Neural crest cell (in vitro differentiated cells): ENCODE measurements at regions not wholly inside any gene's neighbourhood (a gene's known extent, or its start where the extent isn't known, plus 50 kb on each side); places are given as distances from the start of the nearest gene placed in this dataset.

ENCODE experiments used
- DNase-seq: peaks from one replicate; pipeline ENCODE4 v3.0.0; 2021; ENCODE audit warnings: low read depth, mixed read lengths, low spot score
- H3K27ac Mint-ChIP-seq: one replicate; pipeline ENCODE4 v1.8.0; 2021; ENCODE audit warnings: mild to moderate bottlenecking, mixed read lengths; ENCODE audit not compliant: unreplicated experiment
- H3K27me3 Mint-ChIP-seq: 2 replicates; pipeline ENCODE4 v1.8.0; 2021; ENCODE audit warnings: low read depth, mild to moderate bottlenecking, mixed read lengths
- H3K36me3 Mint-ChIP-seq: 2 replicates; pipeline ENCODE4 v1.8.0; 2021; ENCODE audit warnings: low read depth, mild to moderate bottlenecking, mixed read lengths
- H3K4me1 Mint-ChIP-seq: 2 replicates; pipeline ENCODE4 v1.8.0; 2021; ENCODE audit warnings: mixed read lengths
- H3K4me3 Mint-ChIP-seq: one replicate; pipeline ENCODE4 v1.8.0; 2021; ENCODE audit warnings: mild to moderate bottlenecking, mixed read lengths
- H3K9me3 Mint-ChIP-seq: 2 replicates; pipeline ENCODE4 v1.8.0; 2021; ENCODE audit warnings: mixed read lengths
- TF ChIP-seq, protein P1 (sequence below): fragments of 200-600 bp; sonication (generic); conservative IDR thresholded peaks from 2 replicates; pipeline ENCODE4 v1.5.0; 2021; ENCODE audit warnings: antibody characterized with exemption, mild to moderate bottlenecking

DNA sequence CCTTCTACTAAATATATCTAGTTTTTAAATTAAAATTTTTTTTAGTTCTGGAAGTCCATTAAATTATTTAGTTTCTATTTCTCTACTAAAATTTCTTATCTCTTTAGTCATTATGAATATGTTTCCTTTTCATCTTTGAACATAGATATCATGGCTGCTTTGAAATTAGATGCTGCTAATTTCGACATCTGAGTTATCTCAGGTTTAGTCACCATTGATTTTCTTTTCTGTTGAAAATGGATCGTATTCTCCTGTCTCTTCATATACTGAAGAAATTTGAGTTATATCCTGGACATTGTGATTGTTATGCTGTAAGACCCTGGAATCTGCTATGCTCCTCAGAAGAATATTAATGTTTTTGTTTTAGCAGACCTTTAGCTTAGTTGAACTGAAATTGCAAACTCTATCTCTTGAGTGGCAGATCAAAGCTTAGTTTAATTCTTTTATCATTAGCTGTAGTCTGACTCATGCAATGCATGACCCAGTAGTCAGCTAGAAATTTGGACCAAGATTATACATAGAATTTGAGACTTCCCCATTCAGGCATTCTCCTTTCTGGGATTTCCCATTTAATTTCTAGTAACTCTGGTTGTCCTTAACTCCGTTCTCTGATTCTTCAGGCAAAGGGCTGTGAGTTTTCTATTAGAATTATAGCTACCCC is 439.8 kb upstream of the IL12A start:
- Mint-ChIP-seq H3K36me3 (no peaks in the 10 kb centered on the region), H3K4me3 (no peak overlapping the region), H3K27ac (no peak overlapping the region), H3K27me3 (no peaks in the 10 kb centered on the region), H3K4me1 (no peaks in the 10 kb centered on the region), H3K9me3 (peaks cover 7% of the 10 kb centered on the region)
- DNase-seq, result no peak
- TF ChIP-seq, protein P1, sequence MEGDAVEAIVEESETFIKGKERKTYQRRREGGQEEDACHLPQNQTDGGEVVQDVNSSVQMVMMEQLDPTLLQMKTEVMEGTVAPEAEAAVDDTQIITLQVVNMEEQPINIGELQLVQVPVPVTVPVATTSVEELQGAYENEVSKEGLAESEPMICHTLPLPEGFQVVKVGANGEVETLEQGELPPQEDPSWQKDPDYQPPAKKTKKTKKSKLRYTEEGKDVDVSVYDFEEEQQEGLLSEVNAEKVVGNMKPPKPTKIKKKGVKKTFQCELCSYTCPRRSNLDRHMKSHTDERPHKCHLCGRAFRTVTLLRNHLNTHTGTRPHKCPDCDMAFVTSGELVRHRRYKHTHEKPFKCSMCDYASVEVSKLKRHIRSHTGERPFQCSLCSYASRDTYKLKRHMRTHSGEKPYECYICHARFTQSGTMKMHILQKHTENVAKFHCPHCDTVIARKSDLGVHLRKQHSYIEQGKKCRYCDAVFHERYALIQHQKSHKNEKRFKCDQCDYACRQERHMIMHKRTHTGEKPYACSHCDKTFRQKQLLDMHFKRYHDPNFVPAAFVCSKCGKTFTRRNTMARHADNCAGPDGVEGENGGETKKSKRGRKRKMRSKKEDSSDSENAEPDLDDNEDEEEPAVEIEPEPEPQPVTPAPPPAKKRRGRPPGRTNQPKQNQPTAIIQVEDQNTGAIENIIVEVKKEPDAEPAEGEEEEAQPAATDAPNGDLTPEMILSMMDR, result no peak

DNA sequence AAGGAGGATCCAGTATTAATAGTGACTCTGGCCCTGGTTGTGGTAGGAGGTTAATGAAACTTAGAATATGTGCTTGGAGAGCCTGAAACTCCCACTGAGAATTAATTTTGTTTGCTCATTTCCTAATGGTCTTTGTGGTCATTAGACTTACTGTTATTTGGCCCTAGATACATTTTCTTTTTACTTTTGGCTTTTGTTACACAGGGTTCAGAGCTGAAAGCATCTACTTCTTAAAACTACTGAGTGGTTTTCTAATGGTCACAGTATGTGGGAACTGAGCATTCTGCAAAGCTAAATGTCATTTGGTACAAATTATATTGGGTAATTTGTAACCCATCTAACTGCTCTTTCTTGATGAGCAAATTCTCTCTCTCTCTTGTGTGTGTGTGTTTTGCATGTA is 433.4 kb upstream of the IL12A start:
- no peaks in the 10 kb centered on the region for H3K36me3 Mint-ChIP-seq
- no peak overlapping the region for H3K27ac Mint-ChIP-seq
- no peak for DNase-seq
- H3K4me1 Mint-ChIP-seq, result peaks cover 5% of the 10 kb centered on the region
- TF ChIP-seq, protein P1, result no peak
- no peaks in the 10 kb centered on the region for H3K9me3 Mint-ChIP-seq
- peaks cover 2% of the 10 kb centered on the region for H3K27me3 Mint-ChIP-seq
- H3K4me3 Mint-ChIP-seq, result no peak overlapping the region

DNA sequence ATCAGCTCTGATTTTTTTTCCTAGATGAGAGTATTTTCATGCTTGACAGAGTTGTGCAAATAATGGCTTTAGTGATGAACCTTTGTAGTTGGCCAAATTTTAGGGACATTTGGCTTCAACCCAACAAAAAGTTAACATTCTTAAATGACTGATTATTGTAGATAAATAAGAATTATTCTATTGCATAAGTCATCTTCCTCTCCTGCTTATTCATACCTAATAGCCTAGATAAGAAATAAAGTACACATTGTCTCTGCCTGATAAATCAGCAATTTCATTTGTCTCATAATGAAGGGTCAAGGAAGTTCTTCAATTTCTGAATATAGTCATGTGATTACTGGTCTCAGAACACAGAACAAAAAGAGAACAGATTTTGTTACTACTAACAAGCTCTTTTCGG is 428.9 kb upstream of the IL12A start:
- Mint-ChIP-seq H3K4me1 (peaks cover 11% of the 10 kb centered on the region), H3K36me3 (no peaks in the 10 kb centered on the region), H3K9me3 (no peaks in the 10 kb centered on the region), H3K27me3 (peaks cover 2% of the 10 kb centered on the region), H3K4me3 (no peak overlapping the region), H3K27ac (no peak overlapping the region)
- no peak for DNase-seq
- TF ChIP-seq, protein P1, result no peak

DNA sequence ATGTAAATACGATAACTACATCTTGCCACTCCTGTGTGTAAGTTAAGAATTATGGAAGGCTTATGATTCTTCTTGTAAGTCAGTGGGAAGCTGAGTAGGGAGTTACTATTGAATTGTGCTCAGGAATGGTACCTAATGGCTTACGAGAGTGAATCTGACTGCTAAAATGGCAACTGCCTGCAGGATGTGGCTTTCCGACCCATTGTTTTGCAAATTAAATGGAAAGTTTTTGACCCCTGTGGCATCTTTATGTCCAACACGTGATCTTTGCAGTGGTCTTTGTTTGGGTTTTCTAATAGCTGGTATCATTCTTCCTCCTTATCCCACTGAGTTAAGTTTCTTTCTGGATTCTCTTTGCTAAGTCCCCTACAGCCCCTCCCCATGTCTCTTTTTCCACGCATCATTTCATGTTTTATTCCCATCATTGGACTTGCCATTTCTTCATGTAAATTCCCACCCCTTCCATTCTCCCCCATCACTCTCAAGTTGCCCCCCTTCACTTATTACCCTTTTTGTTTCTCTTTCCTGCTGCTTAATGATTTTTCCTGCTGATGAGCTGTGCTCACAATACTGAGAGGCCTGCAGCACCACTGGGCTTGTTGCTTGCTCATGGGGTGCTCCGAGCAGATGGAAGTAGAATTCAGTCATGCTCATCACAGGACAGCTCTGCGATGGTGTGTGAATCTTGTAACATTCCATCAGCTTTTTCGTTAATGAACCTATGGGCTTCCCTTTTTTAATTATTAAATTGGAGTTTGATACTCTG is 428.2 kb upstream of the IL12A start:
- TF ChIP-seq, protein P1, result no peak
- H3K27me3 Mint-ChIP-seq, result peaks cover 2% of the 10 kb centered on the region
- H3K9me3 Mint-ChIP-seq, result no peaks in the 10 kb centered on the region
- DNase-seq, result no peak
- H3K36me3 Mint-ChIP-seq, result no peaks in the 10 kb centered on the region
- H3K4me3 Mint-ChIP-seq, result no peak overlapping the region
- peak overlapping the region; percentile 19 for H3K27ac Mint-ChIP-seq
- H3K4me1 Mint-ChIP-seq, result peaks cover 11% of the 10 kb centered on the region

DNA sequence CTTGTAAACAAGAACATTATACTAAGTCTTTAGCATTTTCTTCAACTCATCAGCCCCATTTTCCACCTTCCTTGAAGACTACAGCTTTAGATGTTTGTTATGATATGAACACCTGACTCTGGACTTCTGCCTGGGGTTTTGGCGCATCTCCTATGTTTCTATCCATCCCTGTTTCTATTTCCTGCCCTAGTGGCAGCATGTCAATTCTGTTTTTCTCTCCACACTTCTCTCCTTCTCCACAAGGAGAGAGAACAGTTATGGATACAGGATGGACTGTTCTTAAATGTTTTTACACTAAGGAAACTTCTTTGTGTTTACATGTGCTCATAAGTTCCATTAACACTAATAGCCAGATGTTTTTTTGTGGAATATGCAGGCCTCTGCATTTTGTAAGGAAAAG is 423.3 kb upstream of the IL12A start:
- Mint-ChIP-seq H3K27ac (no peak overlapping the region), H3K4me3 (no peak overlapping the region)

More for the DNA sequence above, 423.3 kb upstream of the IL12A start:
- no peak for DNase-seq
- Mint-ChIP-seq H3K36me3 (peaks cover 2% of the 10 kb centered on the region), H3K9me3 (no peaks in the 10 kb centered on the region), H3K27me3 (peaks cover 5% of the 10 kb centered on the region), H3K4me1 (peaks cover 5% of the 10 kb centered on the region)
- TF ChIP-seq, protein P1, result no peak
